ENCODE measurements at regions not wholly inside any gene's neighbourhood (a gene's known extent, or its start where the extent isn't known, plus 50 kb on each side); places are given as distances from the start of the nearest gene placed in this dataset.

DNA sequence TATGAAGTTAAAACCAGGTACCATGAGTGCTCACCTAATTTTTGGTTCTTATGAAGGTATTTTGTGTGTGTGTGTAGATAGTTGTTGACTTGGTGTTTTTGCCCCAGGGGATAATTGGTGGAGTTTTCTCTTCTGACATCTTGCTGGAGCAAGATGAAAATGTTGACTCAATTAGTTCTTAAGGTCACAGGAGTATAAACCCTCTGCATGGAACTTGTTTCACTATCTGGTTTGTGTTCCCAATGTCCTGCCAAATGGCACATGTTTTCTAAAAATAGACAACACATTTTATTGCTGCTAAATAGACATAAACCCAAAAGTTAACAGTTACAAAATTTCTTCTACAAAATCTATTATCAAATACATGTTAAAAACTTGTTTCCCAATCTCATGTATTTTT, 180.9 kb downstream of the FAM170A start:
- TF ChIP-seq, protein P1, sequence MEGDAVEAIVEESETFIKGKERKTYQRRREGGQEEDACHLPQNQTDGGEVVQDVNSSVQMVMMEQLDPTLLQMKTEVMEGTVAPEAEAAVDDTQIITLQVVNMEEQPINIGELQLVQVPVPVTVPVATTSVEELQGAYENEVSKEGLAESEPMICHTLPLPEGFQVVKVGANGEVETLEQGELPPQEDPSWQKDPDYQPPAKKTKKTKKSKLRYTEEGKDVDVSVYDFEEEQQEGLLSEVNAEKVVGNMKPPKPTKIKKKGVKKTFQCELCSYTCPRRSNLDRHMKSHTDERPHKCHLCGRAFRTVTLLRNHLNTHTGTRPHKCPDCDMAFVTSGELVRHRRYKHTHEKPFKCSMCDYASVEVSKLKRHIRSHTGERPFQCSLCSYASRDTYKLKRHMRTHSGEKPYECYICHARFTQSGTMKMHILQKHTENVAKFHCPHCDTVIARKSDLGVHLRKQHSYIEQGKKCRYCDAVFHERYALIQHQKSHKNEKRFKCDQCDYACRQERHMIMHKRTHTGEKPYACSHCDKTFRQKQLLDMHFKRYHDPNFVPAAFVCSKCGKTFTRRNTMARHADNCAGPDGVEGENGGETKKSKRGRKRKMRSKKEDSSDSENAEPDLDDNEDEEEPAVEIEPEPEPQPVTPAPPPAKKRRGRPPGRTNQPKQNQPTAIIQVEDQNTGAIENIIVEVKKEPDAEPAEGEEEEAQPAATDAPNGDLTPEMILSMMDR (IDR thresholded peaks at IDR 0.05) = no peak
- TF ChIP-seq POLR2A (IDR thresholded peaks at IDR 0.05) = no peak
- no peaks in the 10 kb centered on the region for H3K36me3 ChIP-seq (ENCODE audit: low read depth, missing control alignments)
- no peaks in the 10 kb centered on the region for H3K9me3 ChIP-seq
- DNase-seq = no peak
- H3K4me3 ChIP-seq = no peak overlapping the region
- intact Hi-C loops (cut with DNase I; ENCODE audit: low total_unique reads) = no loop called here
- H3K27ac ChIP-seq = peak overlapping the region in 1 of 2 donors; percentile 34
- H3K4me1 ChIP-seq = peaks cover 3% of the 10 kb centered on the region
- H3K27me3 ChIP-seq = no peaks in the 10 kb centered on the region

DNA sequence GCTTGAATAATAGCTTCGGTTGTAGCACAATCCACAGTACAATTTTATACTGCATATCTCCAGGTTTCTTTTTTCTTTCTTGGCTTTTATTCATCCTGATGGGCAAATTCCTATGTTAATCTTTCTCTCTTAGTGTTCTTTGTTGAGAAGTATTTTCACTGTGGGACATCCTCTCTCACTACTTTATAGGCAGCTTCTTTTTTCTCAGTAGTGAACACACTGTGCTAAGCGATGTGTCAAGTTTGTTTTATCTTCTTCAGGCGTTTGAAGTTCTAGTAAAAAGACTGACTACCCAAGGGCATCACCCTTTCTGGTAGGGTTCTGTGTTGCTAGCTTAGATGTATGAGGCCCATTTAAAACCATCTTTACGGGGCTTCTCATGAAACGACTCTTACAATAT, 182.1 kb downstream of the FAM170A start:
- intact Hi-C loops (cut with DNase I; ENCODE audit: low total_unique reads) = no loop called here
- Histone ChIP-seq H3K9me3 (no peaks in the 10 kb centered on the region), H3K4me3 (no peak overlapping the region), H3K27me3 (no peaks in the 10 kb centered on the region), H3K4me1 (peaks cover 3% of the 10 kb centered on the region), H3K27ac (no peak overlapping the region), H3K36me3 (ENCODE audit: low read depth, missing control alignments) (no peaks in the 10 kb centered on the region)
- TF ChIP-seq, protein P1 (IDR thresholded peaks at IDR 0.05) = no peak
- no peak for TF ChIP-seq POLR2A (IDR thresholded peaks at IDR 0.05)
- no peak for DNase-seq
- 62 to 71% methylated on average over 5 of the region's 5 CpGs for WGBS, 2 donors

DNA sequence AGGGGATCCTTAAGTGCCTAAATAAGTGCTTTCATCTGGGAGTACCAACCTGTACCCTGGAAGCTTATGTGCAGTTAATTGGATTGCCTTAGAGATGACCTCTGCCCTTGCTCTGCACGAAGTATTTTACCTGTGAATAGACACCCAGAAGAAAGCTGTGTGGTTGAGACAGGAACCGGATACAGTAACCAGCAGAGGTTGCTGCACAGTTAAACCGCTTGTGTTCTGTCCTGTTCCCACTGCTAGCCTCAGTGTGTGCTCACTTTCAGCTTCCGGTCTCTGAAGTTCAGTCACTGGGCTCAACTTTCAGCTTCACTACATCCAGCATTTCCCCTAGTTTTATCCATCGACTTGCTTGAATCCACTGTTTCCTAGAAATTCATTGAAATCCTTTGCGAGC, 185.3 kb downstream of the FAM170A start:
- no peak for DNase-seq
- WGBS, 2 donors = 88 to 94% methylated on average over 6 of the region's 6 CpGs
- Histone ChIP-seq H3K4me3 (no peak overlapping the region), H3K36me3 (ENCODE audit: low read depth, missing control alignments) (no peaks in the 10 kb centered on the region), H3K27me3 (no peaks in the 10 kb centered on the region), H3K9me3 (no peaks in the 10 kb centered on the region), H3K4me1 (peaks cover 3% of the 10 kb centered on the region), H3K27ac (no peak overlapping the region)
- intact Hi-C loops (cut with DNase I; ENCODE audit: low total_unique reads) = no loop called here
- no peak for TF ChIP-seq POLR2A (IDR thresholded peaks at IDR 0.05)
- TF ChIP-seq, protein P1 (IDR thresholded peaks at IDR 0.05) = no peak

DNA sequence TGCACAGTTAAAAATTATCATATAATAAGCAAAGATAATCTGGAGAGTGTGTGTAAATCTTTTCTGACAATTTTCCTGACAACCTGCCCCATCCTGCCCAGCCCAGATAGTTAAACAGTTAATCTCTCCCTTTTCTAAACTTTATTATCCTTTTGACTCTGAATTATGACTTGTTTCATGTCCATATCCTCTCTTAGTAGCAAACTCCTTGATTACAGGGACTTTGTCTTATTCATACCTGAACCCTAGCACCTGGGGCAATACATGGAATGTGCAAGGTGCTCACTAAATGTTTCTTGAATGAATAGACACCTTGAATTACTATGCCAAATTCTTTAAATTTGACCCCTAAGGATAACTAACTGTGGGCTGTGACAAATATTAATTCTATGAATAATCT, 186.7 kb downstream of the FAM170A start:
- TF ChIP-seq, protein P1 (IDR thresholded peaks at IDR 0.05) = no peak
- TF ChIP-seq POLR2A (IDR thresholded peaks at IDR 0.05) = no peak
- no peak overlapping the region for H3K4me3 ChIP-seq
- no peaks in the 10 kb centered on the region for H3K27me3 ChIP-seq
- no peak overlapping the region for H3K27ac ChIP-seq
- no peaks in the 10 kb centered on the region for H3K9me3 ChIP-seq
- intact Hi-C loops (cut with DNase I; ENCODE audit: low total_unique reads) = no loop called here
- no peaks in the 10 kb centered on the region for H3K36me3 ChIP-seq (ENCODE audit: low read depth, missing control alignments)
- no peak for DNase-seq
- no peaks in the 10 kb centered on the region for H3K4me1 ChIP-seq

DNA sequence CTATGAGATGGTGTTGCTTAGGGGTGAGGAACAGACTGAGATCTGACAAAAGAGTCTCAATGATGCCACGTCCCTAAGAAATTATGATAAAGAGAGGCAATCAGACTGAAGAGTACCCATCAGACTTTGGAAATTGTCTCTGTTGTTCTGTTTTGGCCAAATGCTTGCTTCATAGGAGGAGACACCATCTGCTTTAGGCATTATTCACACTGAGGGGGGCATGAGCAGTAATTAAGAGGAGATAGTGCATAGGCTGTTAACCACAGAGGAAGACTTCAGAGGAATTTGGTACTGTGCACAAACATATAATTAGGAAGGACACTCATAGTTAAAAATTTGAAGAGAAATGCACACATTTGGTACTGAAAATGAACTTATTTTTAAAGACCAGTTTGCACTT, 190.7 kb downstream of the FAM170A start:
- no peaks in the 10 kb centered on the region for H3K4me1 ChIP-seq
- 85 to 96% methylated on average over 1 of the region's 1 CpG for WGBS, 2 donors
- DNase-seq = no peak
- no peak overlapping the region for H3K27ac ChIP-seq
- no peaks in the 10 kb centered on the region for H3K36me3 ChIP-seq (ENCODE audit: low read depth, missing control alignments)
- H3K27me3 ChIP-seq = no peaks in the 10 kb centered on the region
- intact Hi-C loops (cut with DNase I; ENCODE audit: low total_unique reads) = no loop called here
- H3K9me3 ChIP-seq = no peaks in the 10 kb centered on the region
- H3K4me3 ChIP-seq = no peak overlapping the region
- no peak for TF ChIP-seq POLR2A (IDR thresholded peaks at IDR 0.05)
- TF ChIP-seq, protein P1 (IDR thresholded peaks at IDR 0.05) = no peak
